Middle frontal gyrus (tissue), 1 donor: ENCODE measurements at regions not wholly inside any gene's neighbourhood (a gene's known extent, or its start where the extent isn't known, plus 50 kb on each side); places are given as distances from the start of the nearest gene placed in this dataset.
"Not testable (repeated sequence)": the region's sequence is repeated elsewhere in the genome, so short reads cannot be mapped to it uniquely, and the experiment has no call there.

ENCODE experiments used
- DNase-seq: peaks from one replicate; pipeline ENCODE4 v3.0.0-alpha.2; 2015; ENCODE audit warnings: low spot score; ENCODE audit errors: extremely low spot score

- DNase-seq: no peak
Observed at GRCh38 chr9:26789959-26790358, 102.6 kb downstream of the CAAP1 start.

- no peak for DNase-seq
Observed at GRCh38 chr9:26786564-26786963, 106.0 kb downstream of the CAAP1 start.

GRCh38 chr9:26782899-26783298 lies 109.7 kb downstream of the CAAP1 start:
- DNase-seq: no peak

GRCh38 chr9:26781906-26782305 lies 110.7 kb downstream of the CAAP1 start:
- no peak for DNase-seq

GRCh38 chr9:26780307-26780706 lies 112.3 kb downstream of the CAAP1 start:
- DNase-seq: not testable (repeated sequence)

GRCh38 chr9:26779062-26779461 lies 113.5 kb downstream of the CAAP1 start:
- DNase-seq: no peak

GRCh38 chr9:26775391-26775790 lies 117.2 kb downstream of the CAAP1 start:
- DNase-seq: no peak

GRCh38 chr9:26773056-26773455 lies 119.5 kb downstream of the CAAP1 start:
- DNase-seq: no peak

- no peak for DNase-seq
Observed at GRCh38 chr9:26770821-26771220, 121.8 kb downstream of the CAAP1 start.

GRCh38 chr9:26768145-26768544 lies 124.5 kb downstream of the CAAP1 start:
- DNase-seq: no peak

GRCh38 chr9:26760675-26761074 lies 131.9 kb downstream of the CAAP1 start:
- no peak for DNase-seq

- DNase-seq: no peak
Observed at GRCh38 chr9:26758655-26759054, 133.9 kb downstream of the CAAP1 start.

GRCh38 chr9:26756881-26757280 lies 135.7 kb downstream of the CAAP1 start:
- no peak for DNase-seq

- DNase-seq: no peak
Observed at GRCh38 chr9:26755476-26755875, 137.1 kb downstream of the CAAP1 start.

GRCh38 chr9:26754509-26755164 lies 138.0 kb downstream of the CAAP1 start:
- DNase-seq: no peak

- no peak for DNase-seq
Observed at GRCh38 chr9:26753971-26754370, 138.6 kb downstream of the CAAP1 start.

- DNase-seq: no peak
Observed at GRCh38 chr9:26750162-26750561, 142.4 kb downstream of the CAAP1 start.

GRCh38 chr9:26748449-26749058 lies 144.0 kb downstream of the CAAP1 start:
- DNase-seq: no peak

- no peak for DNase-seq
Observed at GRCh38 chr9:26747611-26748010, 145.0 kb downstream of the CAAP1 start.

- DNase-seq: no peak
Observed at GRCh38 chr9:26746357-26747072, 146.1 kb downstream of the CAAP1 start.

- no peak for DNase-seq
Observed at GRCh38 chr9:26745111-26745510, 147.5 kb downstream of the CAAP1 start.

GRCh38 chr9:26744191-26744965 lies 148.2 kb downstream of the CAAP1 start:
- DNase-seq: no peak
